22Rv1 (cell line): ENCODE measurements at regions not wholly inside any gene's neighbourhood (a gene's known extent, or its start where the extent isn't known, plus 50 kb on each side); places are given as distances from the start of the nearest gene placed in this dataset.

Source experiments
- ZFX ChIP-seq: fragments of 450-650 bp; IDR thresholded peaks from 2 replicates; pipeline ENCODE4 v1.6.1; 2017; ENCODE audit warnings: antibody characterized with exemption, borderline replicate concordance
- TF ChIP-seq, protein P1 (sequence below): fragments of 450-650 bp; IDR thresholded peaks from 2 replicates; pipeline ENCODE4 v1.5.1; 2017; ENCODE audit warnings: mild to moderate bottlenecking

- TF ChIP-seq, protein P1, sequence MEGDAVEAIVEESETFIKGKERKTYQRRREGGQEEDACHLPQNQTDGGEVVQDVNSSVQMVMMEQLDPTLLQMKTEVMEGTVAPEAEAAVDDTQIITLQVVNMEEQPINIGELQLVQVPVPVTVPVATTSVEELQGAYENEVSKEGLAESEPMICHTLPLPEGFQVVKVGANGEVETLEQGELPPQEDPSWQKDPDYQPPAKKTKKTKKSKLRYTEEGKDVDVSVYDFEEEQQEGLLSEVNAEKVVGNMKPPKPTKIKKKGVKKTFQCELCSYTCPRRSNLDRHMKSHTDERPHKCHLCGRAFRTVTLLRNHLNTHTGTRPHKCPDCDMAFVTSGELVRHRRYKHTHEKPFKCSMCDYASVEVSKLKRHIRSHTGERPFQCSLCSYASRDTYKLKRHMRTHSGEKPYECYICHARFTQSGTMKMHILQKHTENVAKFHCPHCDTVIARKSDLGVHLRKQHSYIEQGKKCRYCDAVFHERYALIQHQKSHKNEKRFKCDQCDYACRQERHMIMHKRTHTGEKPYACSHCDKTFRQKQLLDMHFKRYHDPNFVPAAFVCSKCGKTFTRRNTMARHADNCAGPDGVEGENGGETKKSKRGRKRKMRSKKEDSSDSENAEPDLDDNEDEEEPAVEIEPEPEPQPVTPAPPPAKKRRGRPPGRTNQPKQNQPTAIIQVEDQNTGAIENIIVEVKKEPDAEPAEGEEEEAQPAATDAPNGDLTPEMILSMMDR, result no peak
- no peak for TF ChIP-seq ZFX
Measured at GRCh38 chr12:131448254-131448795, 262.6 kb upstream of the SFSWAP start.
